Esophagus muscularis mucosa (tissue), 4 donors: ENCODE measurements at regions not wholly inside any gene's neighbourhood (a gene's known extent, or its start where the extent isn't known, plus 50 kb on each side); places are given as distances from the start of the nearest gene placed in this dataset.

Experiments
- DNase-seq: peaks from one replicate; pipeline ENCODE4 v3.0.0-alpha.2; 2017; ENCODE audit errors: extremely low spot score
- H3K27ac ChIP-seq, 4 donors: fragments of 200-600 bp; sonication (generic); replicated peaks in 1 of 4; 1 replicate in 3 of 4; 2 replicates in 1 of 4; pipeline ENCODE4 v1.5.1; 2016 to 2019; ENCODE audit warnings: mild to moderate bottlenecking in 1 of 4
- H3K27me3 ChIP-seq, 4 donors: fragments of 200-600 bp; sonication (generic); one replicate each; pipeline versions ENCODE4 v1.5.1 to v1.6.0; 2016 to 2019
- H3K36me3 ChIP-seq, 4 donors: fragments of 200-600 bp; sonication (generic); one replicate each; pipeline ENCODE4 v1.5.1; 2016 to 2019
- H3K4me1 ChIP-seq, 4 donors: fragments of 200-600 bp; sonication (generic); one replicate each; pipeline ENCODE4 v1.5.1; 2016 to 2019
- H3K4me3 ChIP-seq, 4 donors: fragments of 200-600 bp; sonication (generic); 1 replicate in 2 of 4; 2 replicates in 2 of 4; pipeline ENCODE4 v1.5.1; 2016 to 2019; ENCODE audit warnings: mild to moderate bottlenecking in 4 of 4, moderate library complexity in 1 of 4
- H3K9me3 ChIP-seq, 4 donors: fragments of 200-600 bp; sonication (generic); 1 replicate in 3 of 4; 2 replicates in 1 of 4; pipeline ENCODE4 v1.5.1; 2016 to 2019
- EP300 ChIP-seq: sonication (generic); formaldehyde crosslinking; IDR thresholded peaks from one replicate; pipeline ENCODE4 v1.6.1; 2017; ENCODE audit warnings: antibody characterized with exemption
- POLR2A ChIP-seq: fragments of 450-650 bp; IDR thresholded peaks from one replicate; pipeline ENCODE4 v1.6.1; 2017; ENCODE audit warnings: antibody characterized with exemption, moderate library complexity, mild to moderate bottlenecking, low read depth
- POLR2AphosphoS5 ChIP-seq, 2 donors: sonication (generic); formaldehyde crosslinking; IDR thresholded peaks; one replicate each; pipeline ENCODE4 v1.6.1; 2017; ENCODE audit warnings: antibody characterized with exemption in 2 of 2
- WGBS: methylation state at CpG from one replicate; pipeline ENCODE4 v1.1.5; 2018; 5-methylcytosine and 5-hydroxymethylcytosine counted together
- intact Hi-C: fragments of 100-400 bp; cut with DNase I; formaldehyde crosslinking; loops from one replicate; pipeline ENCODE4 v1.15.1; 2023
- TF ChIP-seq, protein P1 (sequence below), 3 experiments: fragments of 200-600 bp in 2 of 3; fragments of 450-650 bp in 1 of 3; sonication (generic) in 2 of 3; IDR thresholded peaks; one replicate each; pipeline ENCODE4 v1.5.1; 2017 to 2019; ENCODE audit warnings: antibody characterized with exemption in 3 of 3, mild to moderate bottlenecking in 2 of 3, moderate library complexity in 1 of 3

DNA sequence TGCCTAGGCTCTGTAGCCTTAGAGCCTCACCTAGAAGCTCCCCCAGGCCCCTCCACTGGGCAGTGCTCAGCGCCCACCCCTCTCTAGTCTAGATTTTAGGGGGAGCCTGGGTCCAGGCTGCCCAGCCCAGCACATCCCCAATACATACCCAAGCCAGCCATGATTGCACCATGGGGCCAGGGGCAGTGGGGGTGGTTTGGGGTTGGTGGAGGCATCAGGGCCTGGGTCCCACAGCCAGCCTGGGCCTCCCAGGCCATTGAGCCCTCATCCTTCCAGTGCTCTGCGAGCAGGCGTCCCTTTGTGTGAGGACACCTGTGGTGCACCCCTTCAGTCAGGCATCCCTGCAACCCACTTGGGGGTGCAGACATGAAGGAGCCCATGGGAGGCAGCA lies 76.9 kb upstream of the RET start:
- peak; percentile 90 for DNase-seq
- 95% methylated on average over 3 of the region's 3 CpGs for WGBS

DNA sequence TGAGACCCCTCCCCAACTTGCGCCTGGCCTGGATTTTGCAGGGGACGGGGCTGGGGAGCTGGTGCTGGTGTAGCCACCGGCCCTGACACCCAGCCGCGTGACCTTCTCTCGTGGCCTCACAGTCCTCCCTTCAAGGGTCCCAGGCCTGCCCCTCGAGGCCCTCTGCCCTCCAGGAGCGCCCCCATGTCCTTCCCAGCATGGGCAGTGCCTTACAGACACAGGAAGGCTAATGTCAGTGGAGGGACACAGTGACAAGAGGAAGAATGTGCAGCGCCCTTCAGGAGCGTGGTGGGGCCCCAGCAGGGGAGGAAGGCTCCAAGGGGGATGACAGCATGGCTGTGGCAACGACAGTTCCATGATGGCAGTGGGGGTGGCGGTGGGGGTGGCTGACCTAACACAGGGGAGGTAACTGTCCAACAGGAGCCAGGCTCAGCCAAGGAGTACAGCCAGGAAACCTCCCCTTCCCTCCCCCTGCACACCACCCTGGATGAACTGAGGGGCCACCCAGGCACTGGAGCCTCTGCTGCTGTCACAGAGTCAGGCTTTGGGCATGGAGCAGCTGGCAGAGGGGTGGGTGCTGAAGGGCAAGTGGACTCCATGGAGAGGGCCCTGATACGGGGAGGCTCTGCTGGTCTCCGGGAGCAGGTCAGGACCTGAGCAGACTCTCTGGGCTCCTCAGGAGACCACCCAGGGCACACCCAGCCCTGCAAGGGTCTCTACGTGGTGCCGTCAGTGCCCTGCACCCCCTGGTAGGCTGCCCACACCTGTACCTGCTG lies 76.0 kb upstream of the RET start:
- no peak overlapping the region for H3K27ac ChIP-seq
- no peak overlapping the region for H3K4me3 ChIP-seq
- intact Hi-C loops: no loop called here
- no peak for TF ChIP-seq EP300
- no peak for TF ChIP-seq POLR2AphosphoS5 (IDR thresholded peaks at IDR 0.05)
- TF ChIP-seq POLR2A: no peak
- TF ChIP-seq, protein P1, sequence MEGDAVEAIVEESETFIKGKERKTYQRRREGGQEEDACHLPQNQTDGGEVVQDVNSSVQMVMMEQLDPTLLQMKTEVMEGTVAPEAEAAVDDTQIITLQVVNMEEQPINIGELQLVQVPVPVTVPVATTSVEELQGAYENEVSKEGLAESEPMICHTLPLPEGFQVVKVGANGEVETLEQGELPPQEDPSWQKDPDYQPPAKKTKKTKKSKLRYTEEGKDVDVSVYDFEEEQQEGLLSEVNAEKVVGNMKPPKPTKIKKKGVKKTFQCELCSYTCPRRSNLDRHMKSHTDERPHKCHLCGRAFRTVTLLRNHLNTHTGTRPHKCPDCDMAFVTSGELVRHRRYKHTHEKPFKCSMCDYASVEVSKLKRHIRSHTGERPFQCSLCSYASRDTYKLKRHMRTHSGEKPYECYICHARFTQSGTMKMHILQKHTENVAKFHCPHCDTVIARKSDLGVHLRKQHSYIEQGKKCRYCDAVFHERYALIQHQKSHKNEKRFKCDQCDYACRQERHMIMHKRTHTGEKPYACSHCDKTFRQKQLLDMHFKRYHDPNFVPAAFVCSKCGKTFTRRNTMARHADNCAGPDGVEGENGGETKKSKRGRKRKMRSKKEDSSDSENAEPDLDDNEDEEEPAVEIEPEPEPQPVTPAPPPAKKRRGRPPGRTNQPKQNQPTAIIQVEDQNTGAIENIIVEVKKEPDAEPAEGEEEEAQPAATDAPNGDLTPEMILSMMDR (IDR thresholded peaks at IDR 0.05): no peak
- no peaks in the 10 kb centered on the region for H3K4me1 ChIP-seq
- 92% methylated on average over 5 of the region's 16 CpGs for WGBS
- peaks cover 0 to 6% (median 0%) of the 10 kb centered on the region in 4 donors for H3K27me3 ChIP-seq
- DNase-seq: peak; percentile 79
- H3K9me3 ChIP-seq: no peaks in the 10 kb centered on the region
- no peaks in the 10 kb centered on the region for H3K36me3 ChIP-seq

More for the DNA sequence above, 76.9 kb upstream of the RET start:
- H3K27ac ChIP-seq: no peak overlapping the region
- H3K4me1 ChIP-seq: no peaks in the 10 kb centered on the region
- no peaks in the 10 kb centered on the region for H3K9me3 ChIP-seq
- no peak overlapping the region for H3K4me3 ChIP-seq
- no peaks in the 10 kb centered on the region for H3K36me3 ChIP-seq
- intact Hi-C loops: no loop called here
- H3K27me3 ChIP-seq: peaks cover 0 to 6% (median 0%) of the 10 kb centered on the region in 4 donors
- TF ChIP-seq, protein P1 (IDR thresholded peaks at IDR 0.05): no peak
- TF ChIP-seq POLR2AphosphoS5 (IDR thresholded peaks at IDR 0.05) (no peak), POLR2A (no peak), EP300 (no peak)

DNA sequence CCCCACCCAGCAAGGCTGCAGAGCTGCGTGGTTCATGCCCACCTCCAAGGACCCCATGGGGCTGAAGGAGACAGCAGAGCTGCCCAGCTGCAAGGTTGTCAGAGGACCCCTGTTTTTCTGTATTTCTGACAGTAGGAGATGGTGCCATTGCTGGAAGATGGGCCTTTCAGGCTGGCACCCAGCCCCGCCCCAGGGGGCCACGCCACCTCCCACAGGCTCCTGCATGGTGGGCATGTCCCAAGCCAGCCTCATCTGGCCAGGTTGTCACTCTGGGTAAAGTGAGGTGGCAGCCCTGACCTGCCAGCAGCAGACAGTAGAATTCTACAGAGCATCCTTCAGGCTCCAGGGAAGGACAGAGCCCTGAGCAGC lies 75.5 kb upstream of the RET start:
- DNase-seq: peak; percentile 90

DNA sequence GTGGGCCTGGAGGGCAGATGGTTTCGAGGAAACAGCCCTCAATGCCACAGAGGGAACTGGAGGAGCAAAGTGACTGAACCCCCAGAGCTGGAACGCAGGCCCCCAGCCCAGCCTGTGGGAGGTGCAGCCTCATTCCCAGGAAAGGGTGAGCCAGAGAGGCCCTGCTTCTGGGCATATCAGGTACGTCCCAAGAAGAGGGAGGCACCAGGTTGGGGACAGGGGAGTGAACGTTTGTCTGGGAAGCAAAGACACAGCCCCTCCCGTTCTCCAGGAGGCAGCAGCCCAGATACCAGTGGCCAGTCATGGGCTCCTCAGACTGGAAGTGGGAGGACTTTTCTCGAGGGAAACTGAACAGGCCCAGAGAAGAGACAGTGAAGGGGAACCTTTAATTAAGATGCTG lies 74.3 kb upstream of the RET start:
- Histone ChIP-seq H3K27me3 (peaks cover 0 to 6% (median 0%) of the 10 kb centered on the region in 4 donors), H3K9me3 (no peaks in the 10 kb centered on the region), H3K4me3 (no peak overlapping the region), H3K36me3 (no peaks in the 10 kb centered on the region), H3K4me1 (no peaks in the 10 kb centered on the region), H3K27ac (no peak overlapping the region)
- intact Hi-C loops: no loop called here
- TF ChIP-seq POLR2A (no peak), POLR2AphosphoS5 (IDR thresholded peaks at IDR 0.05) (no peak), EP300 (no peak)
- TF ChIP-seq, protein P1 (IDR thresholded peaks at IDR 0.05): no peak
- DNase-seq: peak; percentile 64
- WGBS: 64% methylated on average over 6 of the region's 6 CpGs

More for the DNA sequence above, 75.5 kb upstream of the RET start:
- Histone ChIP-seq H3K4me1 (no peaks in the 10 kb centered on the region), H3K27me3 (peaks cover 0 to 6% (median 0%) of the 10 kb centered on the region in 4 donors), H3K9me3 (no peaks in the 10 kb centered on the region), H3K4me3 (no peak overlapping the region), H3K27ac (no peak overlapping the region), H3K36me3 (no peaks in the 10 kb centered on the region)
- no peak for TF ChIP-seq POLR2A
- TF ChIP-seq, protein P1 (IDR thresholded peaks at IDR 0.05): no peak
- no peak for TF ChIP-seq EP300
- no peak for TF ChIP-seq POLR2AphosphoS5 (IDR thresholded peaks at IDR 0.05)
- WGBS: 100% methylated on average over 1 of the region's 3 CpGs
- intact Hi-C loops: no loop called here
